ENCODE measurements at regions not wholly inside any gene's neighbourhood (a gene's known extent, or its start where the extent isn't known, plus 50 kb on each side); places are given as distances from the start of the nearest gene placed in this dataset.

DNA sequence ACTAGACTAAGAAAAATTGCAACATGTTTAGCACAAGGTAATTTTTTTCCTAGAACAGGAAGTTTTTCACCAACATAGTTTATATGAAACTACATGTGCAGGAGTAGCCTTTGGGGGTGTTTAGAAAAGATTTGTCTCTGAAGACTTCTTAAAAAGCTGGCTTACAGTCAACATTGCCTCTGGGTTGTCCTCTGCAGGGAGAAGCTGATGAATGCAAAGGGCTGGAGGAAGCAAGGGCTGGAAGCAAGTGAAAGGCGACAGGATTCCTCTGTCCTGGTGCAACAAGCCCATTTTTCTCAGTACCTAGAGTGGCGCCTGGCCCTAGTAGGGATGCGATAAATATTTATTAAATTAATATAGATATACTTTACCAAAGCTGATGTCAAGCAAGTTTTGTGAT lies 180.3 kb upstream of the LCORL start:
- TF ChIP-seq, protein P1, sequence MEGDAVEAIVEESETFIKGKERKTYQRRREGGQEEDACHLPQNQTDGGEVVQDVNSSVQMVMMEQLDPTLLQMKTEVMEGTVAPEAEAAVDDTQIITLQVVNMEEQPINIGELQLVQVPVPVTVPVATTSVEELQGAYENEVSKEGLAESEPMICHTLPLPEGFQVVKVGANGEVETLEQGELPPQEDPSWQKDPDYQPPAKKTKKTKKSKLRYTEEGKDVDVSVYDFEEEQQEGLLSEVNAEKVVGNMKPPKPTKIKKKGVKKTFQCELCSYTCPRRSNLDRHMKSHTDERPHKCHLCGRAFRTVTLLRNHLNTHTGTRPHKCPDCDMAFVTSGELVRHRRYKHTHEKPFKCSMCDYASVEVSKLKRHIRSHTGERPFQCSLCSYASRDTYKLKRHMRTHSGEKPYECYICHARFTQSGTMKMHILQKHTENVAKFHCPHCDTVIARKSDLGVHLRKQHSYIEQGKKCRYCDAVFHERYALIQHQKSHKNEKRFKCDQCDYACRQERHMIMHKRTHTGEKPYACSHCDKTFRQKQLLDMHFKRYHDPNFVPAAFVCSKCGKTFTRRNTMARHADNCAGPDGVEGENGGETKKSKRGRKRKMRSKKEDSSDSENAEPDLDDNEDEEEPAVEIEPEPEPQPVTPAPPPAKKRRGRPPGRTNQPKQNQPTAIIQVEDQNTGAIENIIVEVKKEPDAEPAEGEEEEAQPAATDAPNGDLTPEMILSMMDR (conservative IDR thresholded peaks at IDR 0.05; ENCODE audit: low read length) = no peak
- no peak for TF ChIP-seq EZH2phosphoT487 (IDR thresholded peaks at IDR 0.05; ENCODE audit: borderline replicate concordance)

All from Loucy (cell line).